ENCODE measurements at regions not wholly inside any gene's neighbourhood (a gene's known extent, or its start where the extent isn't known, plus 50 kb on each side); places are given as distances from the start of the nearest gene placed in this dataset.

DNA sequence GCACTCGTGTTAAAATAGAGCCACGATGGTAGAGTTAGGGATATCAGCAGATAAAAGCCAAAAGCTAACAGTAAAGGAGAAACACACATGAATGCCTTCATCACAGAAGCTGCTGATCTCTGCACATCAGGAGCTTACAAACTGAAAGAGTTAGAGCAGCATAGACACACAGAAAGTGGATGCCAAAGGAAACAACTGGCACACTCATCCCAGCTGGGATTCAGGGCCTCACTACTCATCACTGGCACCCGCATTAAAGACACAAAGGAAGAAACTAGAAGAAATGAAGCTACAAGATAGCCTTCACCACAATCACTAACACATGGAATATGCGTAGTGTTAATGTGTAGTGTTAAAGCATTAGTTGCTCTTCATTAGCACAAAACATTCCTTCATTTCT, 156.4 kb upstream of the TBL1X start:
- H3K4me3 ChIP-seq (ENCODE audit: insufficient read depth, low read depth, low read length): no peak overlapping the region
- H3K9me1 ChIP-seq (ENCODE audit: insufficient read depth, low read length): no peaks in the 10 kb centered on the region
- intact Hi-C loops (cut with micrococcal nuclease) (no loop called here), in situ Hi-C loops (cut with MboI; ENCODE audit: low sequenced_read_pairs) (no loop called here), dilution Hi-C loops (cut with HindIII; ENCODE audit: low sequenced_read_pairs, unreplicated experiment) (no loop called here)
- TF ChIP-seq NFE2L2 (IDR thresholded peaks at IDR 0.05; ENCODE audit: low read depth, low read length) (no peak), MAFK (IDR thresholded peaks at IDR 0.05; ENCODE audit: low read depth, low read length) (no peak), CHD1 (IDR thresholded peaks at IDR 0.05; ENCODE audit: low read depth, low read length) (no peak), POLR2A (IDR thresholded peaks at IDR 0.05; ENCODE audit: low read depth, low read length) (no peak), RAD21 (IDR thresholded peaks at IDR 0.05; ENCODE audit: low read length) (no peak), RCOR1 (IDR thresholded peaks at IDR 0.05; ENCODE audit: insufficient replicate concordance, low read length) (no peak), RFX5 (IDR thresholded peaks at IDR 0.05; ENCODE audit: low read depth, low read length) (no peak), CEBPB (IDR thresholded peaks at IDR 0.05; ENCODE audit: low read depth, low read length) (no peak), MAZ (IDR thresholded peaks at IDR 0.05; ENCODE audit: borderline replicate concordance, low read depth, low read length) (no peak), BHLHE40 (IDR thresholded peaks at IDR 0.05; ENCODE audit: low read depth, low read length) (no peak), SMC3 (IDR thresholded peaks at IDR 0.05; ENCODE audit: low read depth, low read length) (no peak), MXI1 (IDR thresholded peaks at IDR 0.05; ENCODE audit: borderline replicate concordance, low read depth, low read length) (no peak), FOS (IDR thresholded peaks at IDR 0.05; ENCODE audit: low read depth, low read length) (no peak)
- TF ChIP-seq, protein P1, sequence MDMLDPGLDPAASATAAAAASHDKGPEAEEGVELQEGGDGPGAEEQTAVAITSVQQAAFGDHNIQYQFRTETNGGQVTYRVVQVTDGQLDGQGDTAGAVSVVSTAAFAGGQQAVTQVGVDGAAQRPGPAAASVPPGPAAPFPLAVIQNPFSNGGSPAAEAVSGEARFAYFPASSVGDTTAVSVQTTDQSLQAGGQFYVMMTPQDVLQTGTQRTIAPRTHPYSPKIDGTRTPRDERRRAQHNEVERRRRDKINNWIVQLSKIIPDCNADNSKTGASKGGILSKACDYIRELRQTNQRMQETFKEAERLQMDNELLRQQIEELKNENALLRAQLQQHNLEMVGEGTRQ (IDR thresholded peaks at IDR 0.05; ENCODE audit: low read depth, low read length): no peak
- TF ChIP-seq, protein P2, sequence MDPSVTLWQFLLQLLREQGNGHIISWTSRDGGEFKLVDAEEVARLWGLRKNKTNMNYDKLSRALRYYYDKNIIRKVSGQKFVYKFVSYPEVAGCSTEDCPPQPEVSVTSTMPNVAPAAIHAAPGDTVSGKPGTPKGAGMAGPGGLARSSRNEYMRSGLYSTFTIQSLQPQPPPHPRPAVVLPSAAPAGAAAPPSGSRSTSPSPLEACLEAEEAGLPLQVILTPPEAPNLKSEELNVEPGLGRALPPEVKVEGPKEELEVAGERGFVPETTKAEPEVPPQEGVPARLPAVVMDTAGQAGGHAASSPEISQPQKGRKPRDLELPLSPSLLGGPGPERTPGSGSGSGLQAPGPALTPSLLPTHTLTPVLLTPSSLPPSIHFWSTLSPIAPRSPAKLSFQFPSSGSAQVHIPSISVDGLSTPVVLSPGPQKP (IDR thresholded peaks at IDR 0.05; ENCODE audit: borderline replicate concordance, low read depth, low read length): no peak
- TF ChIP-seq, protein P3, sequence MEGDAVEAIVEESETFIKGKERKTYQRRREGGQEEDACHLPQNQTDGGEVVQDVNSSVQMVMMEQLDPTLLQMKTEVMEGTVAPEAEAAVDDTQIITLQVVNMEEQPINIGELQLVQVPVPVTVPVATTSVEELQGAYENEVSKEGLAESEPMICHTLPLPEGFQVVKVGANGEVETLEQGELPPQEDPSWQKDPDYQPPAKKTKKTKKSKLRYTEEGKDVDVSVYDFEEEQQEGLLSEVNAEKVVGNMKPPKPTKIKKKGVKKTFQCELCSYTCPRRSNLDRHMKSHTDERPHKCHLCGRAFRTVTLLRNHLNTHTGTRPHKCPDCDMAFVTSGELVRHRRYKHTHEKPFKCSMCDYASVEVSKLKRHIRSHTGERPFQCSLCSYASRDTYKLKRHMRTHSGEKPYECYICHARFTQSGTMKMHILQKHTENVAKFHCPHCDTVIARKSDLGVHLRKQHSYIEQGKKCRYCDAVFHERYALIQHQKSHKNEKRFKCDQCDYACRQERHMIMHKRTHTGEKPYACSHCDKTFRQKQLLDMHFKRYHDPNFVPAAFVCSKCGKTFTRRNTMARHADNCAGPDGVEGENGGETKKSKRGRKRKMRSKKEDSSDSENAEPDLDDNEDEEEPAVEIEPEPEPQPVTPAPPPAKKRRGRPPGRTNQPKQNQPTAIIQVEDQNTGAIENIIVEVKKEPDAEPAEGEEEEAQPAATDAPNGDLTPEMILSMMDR (conservative IDR thresholded peaks at IDR 0.05; ENCODE audit: low read depth, low read length): no peak
- no TSS peak for BruUV-seq (replicated peaks)
- no peak for DNase-seq
- H3K4me2 ChIP-seq (ENCODE audit: low read depth, low read length): no peak overlapping the region
- H2BK120ac ChIP-seq (ENCODE audit: low read depth, low read length): no peak overlapping the region
- no peaks in the 10 kb centered on the region for H3K27me3 ChIP-seq (ENCODE audit: control insufficient read depth, insufficient read depth, low read length)
- no peak overlapping the region for H2BK5ac ChIP-seq (ENCODE audit: low read depth, low read length, poor library complexity, severe bottlenecking)
- H3K4me1 ChIP-seq (ENCODE audit: control insufficient read depth, insufficient read depth, low read length): peaks cover 4% of the 10 kb centered on the region
- H3K36me3 ChIP-seq (ENCODE audit: control insufficient read depth, insufficient read depth, low read length): no peaks in the 10 kb centered on the region
- H3K23ac ChIP-seq (ENCODE audit: low read depth, low read length): no peak overlapping the region
- no peak overlapping the region; the same call in 2 of the 3 replicates for H2BK15ac ChIP-seq (ENCODE audit: low read depth, low read length)
- H2AK9ac ChIP-seq (replicated peaks; ENCODE audit: low read depth, low read length, poor library complexity): no peak overlapping the region
- CTCF ChIA-PET: interaction anchor here (0.7 kb wide), 1 partner anchor 276 kb away, joined by 3 read pairs; no protein-coding TSS in a partner anchor
- no peak overlapping the region for H2BK20ac ChIP-seq (ENCODE audit: low read depth, low read length)
- H3K4ac ChIP-seq (ENCODE audit: low read depth, low read length): no peak overlapping the region
- H4K91ac ChIP-seq (ENCODE audit: insufficient read depth, low read depth, low read length): no peak overlapping the region
- H3K56ac ChIP-seq (ENCODE audit: extremely low read depth, insufficient read depth, low read length): no peak overlapping the region
- no peak overlapping the region for H3K9ac ChIP-seq (ENCODE audit: low read depth, low read length)
- no peak overlapping the region for H3K27ac ChIP-seq (ENCODE audit: insufficient read depth, low read length)
- H4K20me1 ChIP-seq (ENCODE audit: insufficient read depth, low read length): no peaks in the 10 kb centered on the region
- H4K5ac ChIP-seq (ENCODE audit: low read depth, low read length): no peak overlapping the region
- H3K18ac ChIP-seq (ENCODE audit: low read depth, low read length): no peak overlapping the region
- no peak overlapping the region for H2AK5ac ChIP-seq (ENCODE audit: low read depth, low read length)
- ATAC-seq (ENCODE audit: low read depth): no peak
- WGBS, 2 experiments (ENCODE audit: extremely low coverage in 2 of 2, insufficient read length in 1 of 2): no CpG with 5 or more reads among the region's 4 CpGs
- H2AFZ ChIP-seq (replicated peaks; ENCODE audit: low read length, poor library complexity): no peak overlapping the region
- H3K9me3 ChIP-seq (ENCODE audit: control insufficient read depth, insufficient read depth, low read length): peaks cover 2% of the 10 kb centered on the region; the same call in 1 of the 2 replicates
- POLR2A ChIA-PET (ENCODE audit: unreplicated experiment): no interaction called here
- no peak overlapping the region for H4K8ac ChIP-seq (ENCODE audit: low read depth in 2 of 2, low read length in 2 of 2)
- H3K79me1 ChIP-seq (ENCODE audit: low read depth in 1 of 2, low read length in 2 of 2): no peaks in the 10 kb centered on the region
- no peak overlapping the region for H3K14ac ChIP-seq (replicated peaks; ENCODE audit: low read depth, low read length)

Data from IMR-90 (cell line).